ENCODE measurements at regions not wholly inside any gene's neighbourhood (a gene's known extent, or its start where the extent isn't known, plus 50 kb on each side); places are given as distances from the start of the nearest gene placed in this dataset.

DNA sequence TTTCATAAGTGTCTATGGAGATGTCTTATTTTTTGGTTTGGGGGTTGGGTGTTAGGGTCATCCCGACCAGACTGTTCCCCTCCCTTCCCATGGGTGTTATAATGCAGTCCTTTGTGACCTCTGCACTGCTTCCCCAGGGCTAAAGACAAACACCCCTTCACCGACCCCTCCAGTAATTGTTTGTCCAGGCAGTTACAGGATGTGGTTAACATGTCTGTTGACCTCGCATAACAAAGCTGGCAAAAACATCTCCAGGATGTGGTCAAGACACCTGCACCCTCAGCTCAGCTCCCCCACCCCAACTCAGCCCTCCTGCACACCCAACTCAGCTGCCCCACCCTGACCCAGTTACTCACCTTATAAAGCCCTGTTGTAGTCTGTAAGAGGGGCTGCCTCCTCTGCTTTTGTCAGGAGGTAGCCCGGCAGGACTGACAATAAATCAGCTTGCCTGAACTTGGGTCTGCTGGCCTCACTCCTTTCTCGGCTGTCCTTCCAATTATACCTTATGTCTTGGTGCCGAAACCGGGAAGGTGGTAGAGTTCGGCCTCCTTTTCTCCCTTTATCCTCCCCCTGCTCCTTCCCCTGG lies 102.2 kb downstream of the ZNF92 start:
- no peak overlapping the region for H3K9ac ChIP-seq (ENCODE audit: low read length)
- no peaks in the 10 kb centered on the region for H3F3A ChIP-seq (ENCODE audit: insufficient read depth, low read length, poor library complexity, severe bottlenecking)
- no peaks in the 10 kb centered on the region for H4K20me1 ChIP-seq (ENCODE audit: insufficient read depth)
- H3K79me2 ChIP-seq (replicated peaks; ENCODE audit: insufficient read depth, low read length), result no peaks in the 10 kb centered on the region
- H3K4me2 ChIP-seq (ENCODE audit: low read length), result no peak overlapping the region
- H3K27me3 ChIP-seq (ENCODE audit: insufficient read depth, low read depth, low read length), result no peaks in the 10 kb centered on the region
- no peak for TF ChIP-seq TAF1 (IDR thresholded peaks at IDR 0.05; ENCODE audit: low read depth)
- TF ChIP-seq SMC3 (conservative IDR thresholded peaks at IDR 0.05; ENCODE audit: poor library complexity), result no peak
- TF ChIP-seq REST (IDR thresholded peaks at IDR 0.05; ENCODE audit: borderline replicate concordance), result no peak
- TF ChIP-seq RAD21 (conservative IDR thresholded peaks at IDR 0.05), result no peak
- no peak for TF ChIP-seq POLR2AphosphoS5 (IDR thresholded peaks at IDR 0.05)
- TF ChIP-seq CTCF (IDR thresholded peaks at IDR 0.05; ENCODE audit: poor library complexity, severe bottlenecking), result no peak
- TF ChIP-seq EZH2 (IDR thresholded peaks at IDR 0.05; ENCODE audit: borderline replicate concordance, insufficient read depth, low read length, poor library complexity, severe bottlenecking), result no peak
- no peak for TF ChIP-seq EP300 (conservative IDR thresholded peaks at IDR 0.05; ENCODE audit: poor library complexity, severe bottlenecking)
- TF ChIP-seq MXI1 (conservative IDR thresholded peaks at IDR 0.05; ENCODE audit: poor library complexity, severe bottlenecking), result no peak
- no peaks in the 10 kb centered on the region for H3K36me3 ChIP-seq (ENCODE audit: insufficient read depth, low read length)
- H3K27ac ChIP-seq (ENCODE audit: low read length), result no peak overlapping the region
- H3K9me2 ChIP-seq (ENCODE audit: insufficient read depth, low read length), result no peaks in the 10 kb centered on the region
- H2AFZ ChIP-seq (ENCODE audit: low read depth, low read length), result no peak overlapping the region
- H3K4me3 ChIP-seq (ENCODE audit: low read length), result no peak overlapping the region
- no peaks in the 10 kb centered on the region for H3K9me3 ChIP-seq (ENCODE audit: low read length)

- no peaks in the 10 kb centered on the region for H3K27me3 ChIP-seq (ENCODE audit: insufficient read depth, low read depth, low read length)
- H3K9ac ChIP-seq (ENCODE audit: low read length), result no peak overlapping the region
- no peak overlapping the region for H3K4me3 ChIP-seq (ENCODE audit: low read length)
- H3K4me2 ChIP-seq (ENCODE audit: low read length), result no peak overlapping the region
- no peaks in the 10 kb centered on the region for H3K9me3 ChIP-seq (ENCODE audit: low read length)
- no peaks in the 10 kb centered on the region for H3F3A ChIP-seq (ENCODE audit: insufficient read depth, low read length, poor library complexity, severe bottlenecking)
- no peaks in the 10 kb centered on the region for H3K36me3 ChIP-seq (ENCODE audit: insufficient read depth, low read length)
- H2AFZ ChIP-seq (ENCODE audit: low read depth, low read length), result no peak overlapping the region
- TF ChIP-seq EP300 (conservative IDR thresholded peaks at IDR 0.05; ENCODE audit: poor library complexity, severe bottlenecking) (no peak), POLR2AphosphoS5 (IDR thresholded peaks at IDR 0.05) (no peak), RAD21 (conservative IDR thresholded peaks at IDR 0.05) (no peak), MXI1 (conservative IDR thresholded peaks at IDR 0.05; ENCODE audit: poor library complexity, severe bottlenecking) (no peak), EZH2 (IDR thresholded peaks at IDR 0.05; ENCODE audit: borderline replicate concordance, insufficient read depth, low read length, poor library complexity, severe bottlenecking) (no peak), CTCF (IDR thresholded peaks at IDR 0.05; ENCODE audit: poor library complexity, severe bottlenecking) (no peak), TAF1 (IDR thresholded peaks at IDR 0.05; ENCODE audit: low read depth) (no peak), REST (IDR thresholded peaks at IDR 0.05; ENCODE audit: borderline replicate concordance) (no peak), SMC3 (conservative IDR thresholded peaks at IDR 0.05; ENCODE audit: poor library complexity) (no peak)
- H3K27ac ChIP-seq (ENCODE audit: low read length), result no peak overlapping the region
- no peaks in the 10 kb centered on the region for H3K79me2 ChIP-seq (replicated peaks; ENCODE audit: insufficient read depth, low read length)
- H3K9me2 ChIP-seq (ENCODE audit: insufficient read depth, low read length), result no peaks in the 10 kb centered on the region
- H4K20me1 ChIP-seq (ENCODE audit: insufficient read depth), result no peaks in the 10 kb centered on the region
These were observed 103.7 kb downstream of the ZNF92 start for GRCh38 chr7:65477326-65477725.

Measured in neural cell (in vitro differentiated cells).